ENCODE measurements at regions not wholly inside any gene's neighbourhood (a gene's known extent, or its start where the extent isn't known, plus 50 kb on each side); places are given as distances from the start of the nearest gene placed in this dataset.

DNA sequence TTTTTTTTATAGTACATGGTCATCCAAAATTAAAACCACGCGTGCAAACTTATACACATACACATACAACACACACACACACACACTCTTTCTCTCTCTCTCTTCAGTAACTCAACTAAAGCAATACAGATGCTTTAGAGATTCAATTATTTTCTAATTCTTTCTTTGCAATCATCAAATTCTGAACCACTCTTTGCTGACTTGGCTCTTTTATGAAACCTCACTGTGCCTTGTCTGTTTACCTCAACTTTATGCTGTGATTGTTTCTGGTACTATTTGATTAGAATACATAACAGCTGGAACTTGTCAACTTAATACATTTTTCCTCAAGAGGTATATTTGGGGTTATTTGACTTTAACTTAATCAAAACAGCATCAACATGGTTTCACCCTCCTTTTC, 1309.7 kb downstream of the ROBO2 start:
- TF ChIP-seq, protein P1, sequence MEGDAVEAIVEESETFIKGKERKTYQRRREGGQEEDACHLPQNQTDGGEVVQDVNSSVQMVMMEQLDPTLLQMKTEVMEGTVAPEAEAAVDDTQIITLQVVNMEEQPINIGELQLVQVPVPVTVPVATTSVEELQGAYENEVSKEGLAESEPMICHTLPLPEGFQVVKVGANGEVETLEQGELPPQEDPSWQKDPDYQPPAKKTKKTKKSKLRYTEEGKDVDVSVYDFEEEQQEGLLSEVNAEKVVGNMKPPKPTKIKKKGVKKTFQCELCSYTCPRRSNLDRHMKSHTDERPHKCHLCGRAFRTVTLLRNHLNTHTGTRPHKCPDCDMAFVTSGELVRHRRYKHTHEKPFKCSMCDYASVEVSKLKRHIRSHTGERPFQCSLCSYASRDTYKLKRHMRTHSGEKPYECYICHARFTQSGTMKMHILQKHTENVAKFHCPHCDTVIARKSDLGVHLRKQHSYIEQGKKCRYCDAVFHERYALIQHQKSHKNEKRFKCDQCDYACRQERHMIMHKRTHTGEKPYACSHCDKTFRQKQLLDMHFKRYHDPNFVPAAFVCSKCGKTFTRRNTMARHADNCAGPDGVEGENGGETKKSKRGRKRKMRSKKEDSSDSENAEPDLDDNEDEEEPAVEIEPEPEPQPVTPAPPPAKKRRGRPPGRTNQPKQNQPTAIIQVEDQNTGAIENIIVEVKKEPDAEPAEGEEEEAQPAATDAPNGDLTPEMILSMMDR (conservative IDR thresholded peaks at IDR 0.05; ENCODE audit: low read length), result no peak
- no peak for TF ChIP-seq EZH2phosphoT487 (IDR thresholded peaks at IDR 0.05; ENCODE audit: borderline replicate concordance, low read depth, low read length)
